ENCODE measurements at regions not wholly inside any gene's neighbourhood (a gene's known extent, or its start where the extent isn't known, plus 50 kb on each side); places are given as distances from the start of the nearest gene placed in this dataset.
A peak's percentile ranks its signal among the peaks of the same experiment; 100 is the strongest.

GRCh38 chr3:30354972-30355371, 251.4 kb upstream of the TGFBR2 start:
- no peak overlapping the region for H3K9ac ChIP-seq
- no peak overlapping the region for H2AFZ ChIP-seq (replicated peaks)
- H4K20me1 ChIP-seq (ENCODE audit: low read depth): no peaks in the 10 kb centered on the region
- H3K27ac ChIP-seq: no peak overlapping the region
- Mint-ChIP-seq H3K9me3 (no peaks in the 10 kb centered on the region), H3K27ac (peak overlapping the region; percentile 53), H3K4me1 (peaks cover 48% of the 10 kb centered on the region), H3K27me3 (ENCODE audit: insufficient read depth, low read depth) (peaks cover 6% of the 10 kb centered on the region), H3K36me3 (no peaks in the 10 kb centered on the region), H3K4me3 (no peak overlapping the region)
- H3K79me2 ChIP-seq (ENCODE audit: low read depth): no peaks in the 10 kb centered on the region
- no peak overlapping the region for H3K4me2 ChIP-seq
- H3K4me1 ChIP-seq: peaks cover 5% of the 10 kb centered on the region
- H3K36me3 ChIP-seq: no peaks in the 10 kb centered on the region
- H3K27me3 ChIP-seq: no peaks in the 10 kb centered on the region
- no peak for TF ChIP-seq EZH2 (IDR thresholded peaks at IDR 0.05)
- no peak for DNase-seq (ENCODE audit: low spot score)
- H3K4me3 ChIP-seq: no peak overlapping the region
- no peaks in the 10 kb centered on the region for H3K9me3 ChIP-seq (ENCODE audit: low read depth)
- no peaks in the 10 kb centered on the region for H3F3A ChIP-seq (ENCODE audit: low read depth)

GRCh38 chr3:30355622-30356021, 250.8 kb upstream of the TGFBR2 start:
- Histone ChIP-seq H3F3A (ENCODE audit: low read depth) (no peaks in the 10 kb centered on the region), H3K27me3 (no peaks in the 10 kb centered on the region), H3K4me2 (no peak overlapping the region), H2AFZ (replicated peaks) (no peak overlapping the region), H3K4me1 (peaks cover 3% of the 10 kb centered on the region), H3K4me3 (no peak overlapping the region), H3K9me3 (ENCODE audit: low read depth) (no peaks in the 10 kb centered on the region), H3K79me2 (ENCODE audit: low read depth) (no peaks in the 10 kb centered on the region), H4K20me1 (ENCODE audit: low read depth) (no peaks in the 10 kb centered on the region), H3K27ac (no peak overlapping the region), H3K36me3 (no peaks in the 10 kb centered on the region), H3K9ac (no peak overlapping the region)
- Mint-ChIP-seq H3K27ac (peak overlapping the region; percentile 14), H3K9me3 (no peaks in the 10 kb centered on the region), H3K4me3 (no peak overlapping the region), H3K27me3 (ENCODE audit: insufficient read depth, low read depth) (peaks cover 6% of the 10 kb centered on the region), H3K36me3 (no peaks in the 10 kb centered on the region), H3K4me1 (peaks cover 48% of the 10 kb centered on the region)
- peak; percentile 9 for DNase-seq (ENCODE audit: low spot score)
- TF ChIP-seq EZH2phosphoT487 (IDR thresholded peaks at IDR 0.05) (no peak), EZH2 (IDR thresholded peaks at IDR 0.05) (no peak), CTCF (IDR thresholded peaks at IDR 0.05) (no peak)

- TF ChIP-seq EZH2 (IDR thresholded peaks at IDR 0.05): no peak
- no peak for TF ChIP-seq CTCF (IDR thresholded peaks at IDR 0.05)
- TF ChIP-seq EZH2phosphoT487 (IDR thresholded peaks at IDR 0.05): no peak
- no peak overlapping the region for H3K27ac ChIP-seq
- no peaks in the 10 kb centered on the region for H3K9me3 Mint-ChIP-seq
- no peaks in the 10 kb centered on the region for H3K36me3 Mint-ChIP-seq
- H3K4me3 ChIP-seq: no peak overlapping the region
- DNase-seq (ENCODE audit: low spot score): no peak
- H3K9ac ChIP-seq: no peak overlapping the region
- no peaks in the 10 kb centered on the region for H3K9me3 ChIP-seq (ENCODE audit: low read depth)
- H4K20me1 ChIP-seq (ENCODE audit: low read depth): no peaks in the 10 kb centered on the region
- no peak overlapping the region for H3K27ac Mint-ChIP-seq
- H3K79me2 ChIP-seq (ENCODE audit: low read depth): no peaks in the 10 kb centered on the region
- H3K27me3 Mint-ChIP-seq (ENCODE audit: insufficient read depth, low read depth): peaks cover 6% of the 10 kb centered on the region
- peaks cover 44% of the 10 kb centered on the region for H3K4me1 Mint-ChIP-seq
- H3K27me3 ChIP-seq: no peaks in the 10 kb centered on the region
- H3K36me3 ChIP-seq: no peaks in the 10 kb centered on the region
- H3K4me1 ChIP-seq: peaks cover 3% of the 10 kb centered on the region
- no peaks in the 10 kb centered on the region for H3F3A ChIP-seq (ENCODE audit: low read depth)
- no peak overlapping the region for H3K4me3 Mint-ChIP-seq
- no peak overlapping the region for H2AFZ ChIP-seq (replicated peaks)
- no peak overlapping the region for H3K4me2 ChIP-seq
These were observed 249.3 kb upstream of the TGFBR2 start for GRCh38 chr3:30356866-30357753.

- Histone ChIP-seq H3K27ac (no peak overlapping the region), H2AFZ (replicated peaks) (no peak overlapping the region), H3K4me3 (no peak overlapping the region), H3K4me1 (peaks cover 3% of the 10 kb centered on the region), H3F3A (ENCODE audit: low read depth) (no peaks in the 10 kb centered on the region), H3K9me3 (ENCODE audit: low read depth) (no peaks in the 10 kb centered on the region), H3K36me3 (no peaks in the 10 kb centered on the region), H4K20me1 (ENCODE audit: low read depth) (no peaks in the 10 kb centered on the region), H3K9ac (no peak overlapping the region), H3K4me2 (no peak overlapping the region), H3K27me3 (no peaks in the 10 kb centered on the region), H3K79me2 (ENCODE audit: low read depth) (no peaks in the 10 kb centered on the region)
- Mint-ChIP-seq H3K9me3 (no peaks in the 10 kb centered on the region), H3K27ac (no peak overlapping the region), H3K27me3 (ENCODE audit: insufficient read depth, low read depth) (peaks cover 6% of the 10 kb centered on the region), H3K4me3 (no peak overlapping the region), H3K4me1 (peaks cover 38% of the 10 kb centered on the region), H3K36me3 (no peaks in the 10 kb centered on the region)
- no peak for DNase-seq (ENCODE audit: low spot score)
- TF ChIP-seq EZH2phosphoT487 (IDR thresholded peaks at IDR 0.05) (no peak), CTCF (IDR thresholded peaks at IDR 0.05) (no peak), EZH2 (IDR thresholded peaks at IDR 0.05) (no peak)
These were observed 248.5 kb upstream of the TGFBR2 start for GRCh38 chr3:30357897-30358296.

Data from neural progenitor cell (in vitro differentiated cells).